Psoas muscle (tissue), 7 donors: ENCODE measurements at regions not wholly inside any gene's neighbourhood (a gene's known extent, or its start where the extent isn't known, plus 50 kb on each side); places are given as distances from the start of the nearest gene placed in this dataset.
"Not testable (repeated sequence)": the region's sequence is repeated elsewhere in the genome, so short reads cannot be mapped to it uniquely, and the experiment has no call there.

Experiments used
- ATAC-seq, 4 donors: fragments of 200-7000 bp; cut with Tn5 transposase; one replicate each; pipeline ENCODE4 v1.9.1; 2020; ENCODE audit warnings: moderate library complexity in 3 of 4, mild to moderate bottlenecking in 2 of 4
- DNase-seq, 2 donors: peaks; one replicate each; pipeline ENCODE4 v3.0.0-alpha.2; 2020
- H3K27ac ChIP-seq: fragments of 200-600 bp; one replicate; pipeline ENCODE4 v1.8.0; 2022
- H3K27me3 ChIP-seq, 3 donors: fragments of 200-600 bp in 1 of 3; one replicate each; pipeline versions ENCODE4 v1.6.1 to v1.8.0; 2013 to 2022; ENCODE audit warnings: low read length in 2 of 3, mild to moderate bottlenecking in 2 of 3, moderate library complexity in 1 of 3; ENCODE audit not compliant: insufficient read depth in 3 of 3
- H3K36me3 ChIP-seq, 2 donors: fragments of 200-600 bp in 1 of 2; one replicate each; pipeline versions ENCODE4 v1.6.1 to v1.8.0; 2013 to 2022; ENCODE audit warnings: low read depth in 1 of 2, mild to moderate bottlenecking in 1 of 2, moderate library complexity in 1 of 2; ENCODE audit not compliant: insufficient read depth in 1 of 2
- H3K4me1 ChIP-seq: fragments of 200-600 bp; one replicate; pipeline ENCODE4 v1.8.0; 2022
- H3K4me3 ChIP-seq: fragments of 200-600 bp; one replicate; pipeline ENCODE4 v1.8.0; 2022; ENCODE audit warnings: mild to moderate bottlenecking
- H3K9me3 ChIP-seq: fragments of 200-600 bp; one replicate; pipeline ENCODE4 v1.8.0; 2022
- WGBS, 3 donors: extraction: QIAGEN DNeasy Blood & Tissue Kit; methylation state at CpG; one replicate each; pipeline versions ENCODE4 v1.1.6 to v1.1.7; 2013; 5-methylcytosine and 5-hydroxymethylcytosine counted together
- intact Hi-C, 2 donors: fragments of 100-400 bp; cut with DNase I; formaldehyde crosslinking; loops; one replicate each; pipeline versions ENCODE4 v1.11.0 to v1.14.2; 2022
- TF ChIP-seq, protein P1 (sequence below): fragments of 200-600 bp; IDR thresholded peaks from one replicate; pipeline ENCODE4 v1.8.0; 2022; ENCODE audit warnings: antibody characterized with exemption
- donor health status: healthy with polysubstance abuse.
- donor health status: DM: no; HTN: no; CAD: no; lungs with moderate emphysema.
- donor health status: Bipolar disorder and iron deficiency.
- donor health status: healthy.
- donor health status: DM: yes; HTN: yes; CAD: no.
- donor health status: DM: no; HTN: no; CAD: no.
- donor health status: DM: yes; HTN: yes; CAD: no.

GRCh38 chr12:105499205-105499604, 168.7 kb downstream of the C12orf75 start:
- TF ChIP-seq, protein P1, sequence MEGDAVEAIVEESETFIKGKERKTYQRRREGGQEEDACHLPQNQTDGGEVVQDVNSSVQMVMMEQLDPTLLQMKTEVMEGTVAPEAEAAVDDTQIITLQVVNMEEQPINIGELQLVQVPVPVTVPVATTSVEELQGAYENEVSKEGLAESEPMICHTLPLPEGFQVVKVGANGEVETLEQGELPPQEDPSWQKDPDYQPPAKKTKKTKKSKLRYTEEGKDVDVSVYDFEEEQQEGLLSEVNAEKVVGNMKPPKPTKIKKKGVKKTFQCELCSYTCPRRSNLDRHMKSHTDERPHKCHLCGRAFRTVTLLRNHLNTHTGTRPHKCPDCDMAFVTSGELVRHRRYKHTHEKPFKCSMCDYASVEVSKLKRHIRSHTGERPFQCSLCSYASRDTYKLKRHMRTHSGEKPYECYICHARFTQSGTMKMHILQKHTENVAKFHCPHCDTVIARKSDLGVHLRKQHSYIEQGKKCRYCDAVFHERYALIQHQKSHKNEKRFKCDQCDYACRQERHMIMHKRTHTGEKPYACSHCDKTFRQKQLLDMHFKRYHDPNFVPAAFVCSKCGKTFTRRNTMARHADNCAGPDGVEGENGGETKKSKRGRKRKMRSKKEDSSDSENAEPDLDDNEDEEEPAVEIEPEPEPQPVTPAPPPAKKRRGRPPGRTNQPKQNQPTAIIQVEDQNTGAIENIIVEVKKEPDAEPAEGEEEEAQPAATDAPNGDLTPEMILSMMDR: no peak
- H3K36me3 ChIP-seq: no peaks in the 10 kb centered on the region
- no peak overlapping the region for H3K27ac ChIP-seq
- no peaks in the 10 kb centered on the region for H3K4me1 ChIP-seq
- DNase-seq (no peak), ATAC-seq (no peak)
- no peak overlapping the region for H3K4me3 ChIP-seq
- H3K27me3 ChIP-seq: peaks cover 0 to 2% (median 0%) of the 10 kb centered on the region in 3 donors
- intact Hi-C loops: no loop called here
- H3K9me3 ChIP-seq: peaks cover 5% of the 10 kb centered on the region
- WGBS, 3 donors: 80 to 88% (median 83%) methylated on average over 2 of the region's 2 CpGs

DNA sequence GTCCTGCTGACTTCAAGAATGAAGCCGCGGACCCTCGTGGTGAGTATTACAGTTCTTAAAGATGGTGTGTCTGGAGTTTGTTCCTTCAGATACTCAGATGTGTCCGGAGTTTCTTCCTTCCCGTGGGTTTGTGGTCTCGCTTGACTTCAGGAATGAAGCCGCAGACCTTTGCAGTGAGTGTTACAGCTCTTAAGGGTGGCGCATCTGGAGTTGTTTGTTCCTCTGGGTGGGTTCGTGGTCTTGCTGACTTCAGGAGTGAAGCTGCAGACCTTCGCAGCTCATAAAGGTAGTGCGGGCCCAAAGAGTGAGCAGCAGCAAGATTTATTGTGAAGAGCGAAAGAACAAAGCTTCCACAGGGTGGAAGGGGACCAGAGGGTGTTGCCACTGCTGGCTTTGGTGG, 170.2 kb downstream of the C12orf75 start:
- H3K27ac ChIP-seq, DNase-seq, H3K4me1 ChIP-seq: not testable (repeated sequence)

GRCh38 chr12:105502426-105502930, 172.0 kb downstream of the C12orf75 start:
- H3K27ac ChIP-seq: no peak overlapping the region
- peaks cover 5% of the 10 kb centered on the region for H3K9me3 ChIP-seq
- H3K4me3 ChIP-seq: no peak overlapping the region
- H3K36me3 ChIP-seq: no peaks in the 10 kb centered on the region
- DNase-seq: no peak
- H3K27me3 ChIP-seq: no peaks in the 10 kb centered on the region
- 66 to 77% (median 67%) methylated on average over 4 of the region's 4 CpGs for whole genome bisulfite sequencing, 3 donors
- intact Hi-C loops: no loop called here
- ATAC-seq: no peak
- no peaks in the 10 kb centered on the region for H3K4me1 ChIP-seq
- TF ChIP-seq, protein P1: no peak

More for the DNA sequence above, 170.2 kb downstream of the C12orf75 start:
- H3K4me3 ChIP-seq, H3K27me3 ChIP-seq, H3K36me3 ChIP-seq, H3K9me3 ChIP-seq, ATAC-seq, intact Hi-C loops: not testable (repeated sequence)
- WGBS, 3 donors: 89 to 94% (median 90%) methylated on average over 12 of the region's 12 CpGs

- Histone ChIP-seq H3K27me3 (no peaks in the 10 kb centered on the region), H3K27ac (no peak overlapping the region), H3K4me3 (no peak overlapping the region), H3K9me3 (no peaks in the 10 kb centered on the region), H3K4me1 (peaks cover 4% of the 10 kb centered on the region), H3K36me3 (no peaks in the 10 kb centered on the region)
- no peak for DNase-seq
- 86 to 92% (median 88%) methylated on average over 1 of the region's 1 CpG for WGBS, 3 donors
- TF ChIP-seq, protein P1: no peak
- intact Hi-C loops: no loop called here
- ATAC-seq: no peak
Measured at GRCh38 chr12:105503619-105504018, 173.1 kb downstream of the C12orf75 start.

- H3K9me3 ChIP-seq: no peaks in the 10 kb centered on the region
- DNase-seq: no peak
- ATAC-seq: no peak
- TF ChIP-seq, protein P1: no peak
- no peaks in the 10 kb centered on the region for H3K36me3 ChIP-seq
- H3K4me1 ChIP-seq: peaks cover 4% of the 10 kb centered on the region
- no peaks in the 10 kb centered on the region for H3K27me3 ChIP-seq
- WGBS, 3 donors: 92 to 95% (median 95%) methylated on average over 7 of the region's 7 CpGs
- H3K4me3 ChIP-seq: no peak overlapping the region
- intact Hi-C loops: no loop called here
- no peak overlapping the region for H3K27ac ChIP-seq
Measured at GRCh38 chr12:105504286-105504685, 173.8 kb downstream of the C12orf75 start.
